A673 (cell line): ENCODE measurements at regions not wholly inside any gene's neighbourhood (a gene's known extent, or its start where the extent isn't known, plus 50 kb on each side); places are given as distances from the start of the nearest gene placed in this dataset.
"Not testable (repeated sequence)": the region's sequence is repeated elsewhere in the genome, so short reads cannot be mapped to it uniquely, and the experiment has no call there.

Experiments used
- BruUV-seq: library from RNA; stranded (reverse); fragments of 400-500 nt; replicated peaks from 2 replicates; lab custom pipeline; 2021; lab: Mats Ljungman, UMichigan
- CTCF ChIA-PET: fragments of 300-600 bp; sonication (Branson Sonifier 250); formaldehyde crosslinking; loops from one replicate; lab custom pipeline; 2022; ENCODE audit warnings: antibody characterized with exemption; lab: Charles Lee
- POLR2A ChIA-PET: fragments of 300-600 bp; sonication (Branson Sonifier 250); formaldehyde crosslinking; loops from one replicate; lab custom pipeline; 2022; ENCODE audit warnings: antibody characterized with exemption; ENCODE audit not compliant: low non-redundant PET; lab: Charles Lee
- DNase-seq: peaks from one replicate; pipeline ENCODE4 v3.0.0-alpha.2; 2015; ENCODE audit warnings: low spot score
- H3K27ac ChIP-seq: fragments of 200-600 bp; sonication (generic); 2 replicates; pipeline ENCODE4 v1.5.1; 2016; ENCODE audit warnings: mixed run types, low read depth, mild to moderate bottlenecking, mixed read lengths, antibody characterized with exemption, low read length; ENCODE audit not compliant: poor library complexity, severe bottlenecking
- H3K27me3 ChIP-seq: fragments of 200-600 bp; sonication (generic); replicated peaks from 2 replicates; pipeline ENCODE4 v1.6.1; 2017; ENCODE audit warnings: mixed run types, low read depth, mild to moderate bottlenecking, mixed read lengths, antibody characterized with exemption, low read length; ENCODE audit not compliant: insufficient read depth, poor library complexity
- H3K36me3 ChIP-seq: fragments of 200-600 bp; sonication (generic); 2 replicates; pipeline ENCODE4 v1.6.1; 2016; ENCODE audit warnings: mixed run types, mild to moderate bottlenecking, mixed read lengths, antibody characterized with exemption, low read length; ENCODE audit not compliant: insufficient read depth, poor library complexity, severe bottlenecking
- H3K4me1 ChIP-seq: fragments of 200-600 bp; sonication (generic); 2 replicates; pipeline ENCODE4 v1.6.1; 2017; ENCODE audit warnings: mixed run types, mild to moderate bottlenecking, mixed read lengths, antibody characterized with exemption, low read length; ENCODE audit not compliant: insufficient read depth, poor library complexity, severe bottlenecking
- H3K4me3 ChIP-seq: fragments of 200-600 bp; sonication (generic); 2 replicates; pipeline ENCODE4 v1.5.1; 2016; ENCODE audit warnings: low read depth, mixed run types, mild to moderate bottlenecking, mixed read lengths, low read length; ENCODE audit not compliant: poor library complexity, severe bottlenecking
- H3K9me3 ChIP-seq: fragments of 200-600 bp; sonication (generic); 2 replicates; pipeline ENCODE4 v1.6.1; 2016; ENCODE audit warnings: mixed run types, low read depth, mild to moderate bottlenecking, mixed read lengths, antibody characterized with exemption, low read length; ENCODE audit not compliant: poor library complexity, severe bottlenecking
- CTCF ChIP-seq: fragments of 300-800, 200-600 bp; sonication (generic); conservative IDR thresholded peaks from 2 replicates; pipeline ENCODE4 v1.5.1; 2017; ENCODE audit warnings: low read depth, mild to moderate bottlenecking, antibody characterized with exemption, low read length, moderate library complexity, mixed read lengths
- EZH2 ChIP-seq: fragments of 200-600 bp; sonication (generic); IDR thresholded peaks from 2 replicates; pipeline ENCODE4 v1.6.1; 2017; ENCODE audit warnings: borderline replicate concordance, low read depth, mild to moderate bottlenecking, mixed read lengths, antibody characterized with exemption, low read length; ENCODE audit not compliant: poor library complexity, severe bottlenecking
- intact Hi-C: fragments of 100-400 bp; cut with micrococcal nuclease; formaldehyde crosslinking; loops from one replicate; pipeline ENCODE4 v1.10.0; 2022; ENCODE audit not compliant: unreplicated experiment

- H3K27ac ChIP-seq = no peak overlapping the region
- TF ChIP-seq EZH2 (no peak), CTCF (no peak)
- no peaks in the 10 kb centered on the region for H3K27me3 ChIP-seq
- POLR2A ChIA-PET = no interaction called here
- H3K9me3 ChIP-seq = no peaks in the 10 kb centered on the region
- no peak overlapping the region for H3K4me3 ChIP-seq
- CTCF ChIA-PET = no interaction called here
- H3K36me3 ChIP-seq = no peaks in the 10 kb centered on the region
- DNase-seq = no peak
- H3K4me1 ChIP-seq = no peaks in the 10 kb centered on the region
- BruUV-seq = no TSS peak
- intact Hi-C loops = no loop called here
Measured at GRCh38 chr10:28397229-28397628, 94.4 kb upstream of the MPP7 start.

GRCh38 chr10:28400176-28400575, 97.3 kb upstream of the MPP7 start:
- TF ChIP-seq EZH2 = no peak
- ChIA-PET CTCF (no interaction called here), POLR2A (no interaction called here)
- no peaks in the 10 kb centered on the region for H3K9me3 ChIP-seq
- DNase-seq = no peak
- no peaks in the 10 kb centered on the region for H3K27me3 ChIP-seq
- intact Hi-C loops = no loop called here
- H3K36me3 ChIP-seq = no peaks in the 10 kb centered on the region
- H3K4me1 ChIP-seq = no peaks in the 10 kb centered on the region
- H3K4me3 ChIP-seq = no peak overlapping the region
- no TSS peak for BruUV-seq
- no peak overlapping the region for H3K27ac ChIP-seq

- DNase-seq = no peak
- ChIA-PET POLR2A (no interaction called here), CTCF (no interaction called here)
- no peak overlapping the region for H3K27ac ChIP-seq
- H3K36me3 ChIP-seq = no peaks in the 10 kb centered on the region
- intact Hi-C loops = no loop called here
- TF ChIP-seq EZH2 = no peak
- TF ChIP-seq CTCF = no peak
- no peaks in the 10 kb centered on the region for H3K27me3 ChIP-seq
- no peaks in the 10 kb centered on the region for H3K9me3 ChIP-seq
- no peaks in the 10 kb centered on the region for H3K4me1 ChIP-seq
- no TSS peak for BruUV-seq
- no peak overlapping the region for H3K4me3 ChIP-seq
Measured at GRCh38 chr10:28400681-28401080, 97.8 kb upstream of the MPP7 start.

- POLR2A ChIA-PET, H3K27ac ChIP-seq, H3K27me3 ChIP-seq, H3K4me3 ChIP-seq, H3K36me3 ChIP-seq, BruUV-seq, H3K9me3 ChIP-seq, H3K4me1 ChIP-seq, CTCF ChIA-PET, intact Hi-C loops, DNase-seq: not testable (repeated sequence)
Measured at GRCh38 chr10:28402611-28403073, 99.8 kb upstream of the MPP7 start.
